ENCODE measurements at regions not wholly inside any gene's neighbourhood (a gene's known extent, or its start where the extent isn't known, plus 50 kb on each side); places are given as distances from the start of the nearest gene placed in this dataset.

- no peak for DNase-seq
Observed at GRCh38 chr4:115883231-115883630, 769.8 kb upstream of the NDST4 start.

GRCh38 chr4:115873048-115873447 lies 759.6 kb upstream of the NDST4 start:
- no peak for DNase-seq

- no peak for DNase-seq
Observed at GRCh38 chr4:115871596-115871995, 758.2 kb upstream of the NDST4 start.

- DNase-seq, result no peak
Observed at GRCh38 chr4:115866364-115866896, 753.0 kb upstream of the NDST4 start.

- DNase-seq, result no peak
Observed at GRCh38 chr4:115865736-115866135, 752.3 kb upstream of the NDST4 start.

GRCh38 chr4:115852767-115853091 lies 739.3 kb upstream of the NDST4 start:
- no peak for DNase-seq

GRCh38 chr4:115851918-115852766 lies 738.7 kb upstream of the NDST4 start:
- peak; percentile 49 for DNase-seq

GRCh38 chr4:115850799-115851509 lies 737.5 kb upstream of the NDST4 start:
- DNase-seq, result no peak

- DNase-seq, result no peak
Observed at GRCh38 chr4:115844180-115844579, 730.8 kb upstream of the NDST4 start.

GRCh38 chr4:115841871-115842270 lies 728.5 kb upstream of the NDST4 start:
- DNase-seq, result no peak

GRCh38 chr4:115834441-115834840 lies 721.0 kb upstream of the NDST4 start:
- no peak for DNase-seq

GRCh38 chr4:115824630-115825029 lies 711.2 kb upstream of the NDST4 start:
- no peak for DNase-seq

GRCh38 chr4:115803825-115804224 lies 690.4 kb upstream of the NDST4 start:
- DNase-seq, result no peak

- DNase-seq, result no peak
Observed at GRCh38 chr4:115790812-115791211, 677.4 kb upstream of the NDST4 start.

GRCh38 chr4:115781528-115782146 lies 668.2 kb upstream of the NDST4 start:
- DNase-seq, result no peak

- no peak for DNase-seq
Observed at GRCh38 chr4:115780835-115781234, 667.4 kb upstream of the NDST4 start.

- DNase-seq, result no peak
Observed at GRCh38 chr4:115780268-115780667, 666.8 kb upstream of the NDST4 start.

- DNase-seq, result no peak
Observed at GRCh38 chr4:115770046-115770543, 656.7 kb upstream of the NDST4 start.

GRCh38 chr4:115769396-115769795 lies 656.0 kb upstream of the NDST4 start:
- no peak for DNase-seq

- no peak for DNase-seq
Observed at GRCh38 chr4:115763051-115763450, 649.6 kb upstream of the NDST4 start.

- DNase-seq, result no peak
Observed at GRCh38 chr4:115759231-115759630, 645.8 kb upstream of the NDST4 start.

GRCh38 chr4:115749404-115749803 lies 636.0 kb upstream of the NDST4 start:
- no peak for DNase-seq

GRCh38 chr4:115740806-115741205 lies 627.4 kb upstream of the NDST4 start:
- no peak for DNase-seq
